Neuron (in vitro differentiated cells): ENCODE measurements at regions not wholly inside any gene's neighbourhood (a gene's known extent, or its start where the extent isn't known, plus 50 kb on each side); places are given as distances from the start of the nearest gene placed in this dataset.

Source experiments
- H2AFZ ChIP-seq: one replicate; pipeline ENCODE4 v1.6.1; 2013; ENCODE audit warnings: low read depth, mild to moderate bottlenecking, inconsistent platforms, low read length, moderate library complexity
- H3K27me3 ChIP-seq: one replicate; pipeline ENCODE4 v1.6.1; 2013; ENCODE audit warnings: low read length; ENCODE audit not compliant: insufficient read depth
- H3K36me3 ChIP-seq: one replicate; pipeline ENCODE4 v1.6.1; 2013; ENCODE audit warnings: low read length; ENCODE audit not compliant: insufficient read depth
- H3K4me1 ChIP-seq: one replicate; pipeline ENCODE4 v1.6.1; 2013; ENCODE audit warnings: low read length; ENCODE audit not compliant: insufficient read depth
- H3K4me3 ChIP-seq: 2 replicates; pipeline ENCODE4 v1.5.1; 2013; ENCODE audit warnings: mild to moderate bottlenecking, low read length, moderate library complexity
- H3K9me3 ChIP-seq: one replicate; pipeline ENCODE4 v1.6.1; 2013; ENCODE audit warnings: low read length

DNA sequence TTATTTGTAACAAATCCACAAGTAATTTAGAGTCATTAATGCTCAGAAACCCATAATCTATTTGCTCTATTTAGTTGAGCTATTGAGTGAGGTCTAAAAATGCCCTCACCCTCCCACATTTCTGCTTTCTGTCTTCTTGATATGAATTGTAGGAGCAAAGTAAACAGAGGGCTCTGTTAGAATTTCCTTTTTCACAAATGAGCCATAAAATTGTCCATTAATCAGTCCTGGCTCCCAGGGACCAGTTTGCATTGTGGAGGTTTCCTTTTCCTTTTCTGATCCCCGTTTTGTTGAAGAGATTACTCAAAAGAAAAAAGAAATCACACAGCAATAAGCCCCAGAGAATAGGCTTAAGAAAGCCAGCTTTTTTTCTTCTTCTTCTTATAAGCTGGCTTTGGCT lies 476.7 kb downstream of the EPHA4 start:
- Histone ChIP-seq H3K27me3 (no peaks in the 10 kb centered on the region), H3K9me3 (no peaks in the 10 kb centered on the region), H3K4me3 (no peak overlapping the region), H2AFZ (no peak overlapping the region), H3K36me3 (no peaks in the 10 kb centered on the region), H3K4me1 (no peaks in the 10 kb centered on the region)

DNA sequence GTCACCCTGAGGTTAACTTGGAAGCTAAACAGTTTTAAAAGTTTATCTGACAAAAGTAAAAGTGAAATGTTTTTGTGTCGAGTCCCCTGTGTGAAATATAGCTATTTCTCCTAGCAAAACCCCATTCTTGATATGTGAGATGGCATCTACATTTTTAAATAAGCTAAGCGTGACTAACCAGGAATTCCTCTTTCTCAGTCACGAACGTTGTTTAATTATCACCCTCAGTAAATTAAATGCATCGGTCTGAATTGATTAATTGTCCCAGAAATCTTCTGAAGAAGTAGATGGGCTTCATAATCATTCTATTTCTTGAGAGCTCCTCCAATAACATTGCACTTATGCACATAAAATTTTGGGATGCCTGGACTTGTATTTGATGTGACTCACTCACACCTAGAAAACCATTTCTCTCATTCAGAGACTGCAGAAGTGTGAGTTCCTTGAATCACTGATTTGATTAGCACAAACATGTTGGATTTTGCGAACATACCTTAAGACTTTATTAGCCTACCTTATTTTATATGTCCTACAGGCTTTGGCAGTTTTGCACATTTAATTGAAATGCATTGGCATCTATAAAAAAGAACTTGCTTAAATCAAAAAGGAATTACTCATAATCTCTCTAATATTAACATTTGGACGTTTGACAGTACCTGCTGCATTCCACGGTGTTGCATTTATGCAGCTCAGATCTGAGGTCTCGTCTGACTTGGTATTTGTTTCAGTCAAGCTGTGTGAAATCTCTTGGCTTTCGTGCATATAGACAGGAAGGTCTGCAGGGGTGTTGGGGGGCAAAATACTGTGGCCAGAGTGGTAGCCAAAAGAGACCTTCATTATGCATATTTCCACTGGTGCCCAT lies 475.2 kb downstream of the EPHA4 start:
- no peaks in the 10 kb centered on the region for H3K9me3 ChIP-seq
- no peak overlapping the region for H3K4me3 ChIP-seq
- no peak overlapping the region for H2AFZ ChIP-seq
- no peaks in the 10 kb centered on the region for H3K4me1 ChIP-seq
- H3K27me3 ChIP-seq: no peaks in the 10 kb centered on the region
- H3K36me3 ChIP-seq: no peaks in the 10 kb centered on the region

DNA sequence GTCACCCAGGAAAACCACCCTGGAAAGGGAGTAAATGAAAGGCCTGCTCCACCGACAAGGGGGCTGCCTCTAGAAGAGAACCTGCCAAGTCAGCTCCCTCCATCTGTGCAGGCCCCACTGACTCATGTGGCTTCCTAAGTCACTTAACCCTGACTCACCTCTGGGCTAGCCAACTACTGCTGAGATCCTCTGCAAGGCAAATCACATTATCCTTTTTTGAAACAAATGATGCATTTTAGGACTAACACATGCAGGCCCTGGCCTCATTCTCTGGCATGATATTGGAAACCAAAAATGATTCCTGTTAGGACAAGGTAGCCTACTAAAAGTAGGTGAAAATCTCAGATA lies 474.6 kb downstream of the EPHA4 start:
- Histone ChIP-seq H3K9me3 (no peaks in the 10 kb centered on the region), H2AFZ (no peak overlapping the region), H3K4me1 (no peaks in the 10 kb centered on the region), H3K4me3 (no peak overlapping the region), H3K27me3 (no peaks in the 10 kb centered on the region), H3K36me3 (no peaks in the 10 kb centered on the region)

DNA sequence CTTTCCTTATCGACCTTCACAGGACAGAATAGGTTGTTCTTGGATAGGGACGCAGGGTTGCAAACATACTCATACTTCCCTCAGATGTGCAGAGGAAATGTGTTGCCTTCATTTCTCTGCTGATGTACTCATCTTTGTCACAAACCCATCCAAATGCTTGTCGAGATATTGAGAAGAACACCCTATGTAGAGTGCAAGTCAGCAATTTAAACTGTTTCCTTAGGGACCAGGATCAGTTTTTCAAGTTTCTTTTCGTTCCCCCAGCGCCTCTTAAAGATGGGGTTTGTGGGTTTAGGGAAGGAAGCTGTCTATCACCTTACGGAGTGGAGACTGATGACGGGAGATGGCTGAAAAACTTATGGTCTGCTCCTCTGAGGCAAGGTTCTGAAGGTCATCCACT lies 474.2 kb downstream of the EPHA4 start:
- H3K4me3 ChIP-seq: no peak overlapping the region
- H2AFZ ChIP-seq: no peak overlapping the region
- H3K36me3 ChIP-seq: no peaks in the 10 kb centered on the region

DNA sequence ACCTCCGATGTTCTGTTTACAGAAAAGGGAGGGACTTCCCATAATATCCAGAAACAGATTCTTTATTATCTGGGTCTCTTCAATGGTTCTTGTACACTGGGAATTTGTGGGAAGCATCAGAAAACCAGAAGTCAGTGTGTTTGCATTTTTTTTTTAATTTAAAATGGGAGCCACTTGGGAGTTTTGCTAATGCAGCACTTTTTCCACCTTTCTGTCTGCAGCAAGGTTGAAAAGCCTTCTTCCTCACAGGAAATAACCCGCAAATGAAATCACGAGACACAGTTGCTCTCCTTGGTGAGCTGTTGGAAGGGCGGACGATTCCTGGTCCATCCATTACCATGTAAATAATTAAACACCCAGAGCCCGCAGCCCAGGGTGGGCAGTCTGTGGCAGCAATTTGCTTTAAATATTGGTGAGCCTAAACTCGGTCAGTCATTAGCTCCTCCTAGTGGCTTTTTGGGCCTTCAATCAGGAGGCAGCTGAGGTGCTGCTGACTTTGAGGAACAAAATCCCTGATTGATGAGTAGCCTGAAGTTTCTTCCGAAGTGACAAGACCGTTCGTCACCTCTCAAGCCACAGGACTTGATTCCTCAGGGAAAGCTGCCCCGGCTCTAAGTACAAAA lies 471.5 kb downstream of the EPHA4 start:
- Histone ChIP-seq H3K4me1 (no peaks in the 10 kb centered on the region), H3K9me3 (no peaks in the 10 kb centered on the region), H3K4me3 (no peak overlapping the region), H3K27me3 (no peaks in the 10 kb centered on the region), H3K36me3 (no peaks in the 10 kb centered on the region), H2AFZ (no peak overlapping the region)

More for the DNA sequence above, 474.2 kb downstream of the EPHA4 start:
- Histone ChIP-seq H3K4me1 (no peaks in the 10 kb centered on the region), H3K27me3 (no peaks in the 10 kb centered on the region), H3K9me3 (no peaks in the 10 kb centered on the region)

GRCh38 chr2:221102896-221103688 lies 469.0 kb downstream of the EPHA4 start:
- H3K36me3 ChIP-seq: no peaks in the 10 kb centered on the region
- H3K4me3 ChIP-seq: no peak overlapping the region
- H2AFZ ChIP-seq: no peak overlapping the region
- no peaks in the 10 kb centered on the region for H3K4me1 ChIP-seq
- H3K9me3 ChIP-seq: no peaks in the 10 kb centered on the region
- H3K27me3 ChIP-seq: no peaks in the 10 kb centered on the region

DNA sequence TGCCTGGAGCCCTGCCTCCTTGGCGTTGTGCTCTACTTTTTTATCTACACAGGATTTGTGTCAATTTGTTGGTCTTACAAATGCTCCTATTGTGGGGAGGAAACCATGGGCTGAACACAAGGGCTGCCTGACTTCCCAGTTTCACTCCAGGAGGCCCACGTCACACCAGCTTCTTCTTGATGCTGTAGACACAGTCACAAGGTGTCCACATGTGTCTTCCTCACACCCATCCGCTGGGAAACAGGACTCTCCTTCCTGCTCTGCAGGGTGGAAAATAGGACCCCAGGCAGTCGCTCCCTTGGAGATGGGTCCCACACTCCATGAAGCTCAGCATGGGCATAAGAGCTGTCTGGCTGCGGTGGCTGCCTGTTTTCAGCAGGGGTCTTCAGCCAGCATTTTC lies 468.2 kb downstream of the EPHA4 start:
- H3K9me3 ChIP-seq: no peaks in the 10 kb centered on the region
- H3K4me1 ChIP-seq: no peaks in the 10 kb centered on the region
- no peak overlapping the region for H2AFZ ChIP-seq
- no peaks in the 10 kb centered on the region for H3K27me3 ChIP-seq
- no peaks in the 10 kb centered on the region for H3K36me3 ChIP-seq
- H3K4me3 ChIP-seq: no peak overlapping the region

DNA sequence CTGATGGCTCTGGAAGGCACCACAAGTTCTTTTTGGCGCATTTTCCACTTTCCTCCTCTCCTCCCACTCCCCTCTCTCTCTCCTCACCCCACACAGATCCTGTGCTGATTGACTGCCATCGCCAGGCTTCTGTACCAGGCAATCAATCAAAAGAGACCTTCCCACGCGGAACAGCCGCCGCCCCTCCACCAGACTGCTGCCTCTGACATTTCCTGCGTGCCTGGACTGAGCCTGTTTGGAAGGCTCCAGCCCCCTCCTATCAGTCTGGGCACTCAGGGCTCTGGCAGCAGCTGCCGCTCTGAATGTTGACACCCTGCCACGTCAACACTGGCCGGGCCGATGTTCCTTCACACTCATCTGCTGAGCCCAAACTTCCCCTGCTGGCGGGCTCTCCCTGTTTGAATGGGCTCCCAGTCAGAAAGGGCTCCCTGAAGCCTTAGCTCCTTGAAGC lies 467.7 kb downstream of the EPHA4 start:
- Histone ChIP-seq H3K36me3 (no peaks in the 10 kb centered on the region), H2AFZ (no peak overlapping the region), H3K9me3 (no peaks in the 10 kb centered on the region), H3K4me3 (no peak overlapping the region), H3K27me3 (no peaks in the 10 kb centered on the region), H3K4me1 (no peaks in the 10 kb centered on the region)

- Histone ChIP-seq H3K27me3 (no peaks in the 10 kb centered on the region), H3K4me1 (no peaks in the 10 kb centered on the region), H3K9me3 (no peaks in the 10 kb centered on the region), H3K4me3 (no peak overlapping the region), H2AFZ (no peak overlapping the region), H3K36me3 (no peaks in the 10 kb centered on the region)
Observed at GRCh38 chr2:221106241-221106640, 465.9 kb downstream of the EPHA4 start.

DNA sequence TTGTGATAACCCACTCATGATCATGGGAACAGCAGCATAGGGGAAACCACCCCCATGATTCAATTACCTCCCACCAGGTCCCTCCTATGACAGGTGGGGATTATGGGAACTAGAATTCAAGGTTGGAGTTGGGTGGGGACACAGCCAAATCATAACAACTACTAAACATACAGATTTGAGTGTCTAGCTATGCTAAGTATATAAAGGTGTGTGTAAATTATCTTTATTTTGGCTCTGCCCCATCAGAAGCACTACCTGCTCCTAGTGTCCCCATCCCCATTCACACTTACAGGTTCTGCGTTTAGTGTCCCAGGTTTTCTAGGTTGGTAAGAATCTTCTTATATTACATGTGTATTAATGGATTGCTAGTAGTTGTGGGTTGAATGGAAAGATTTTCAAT lies 464.7 kb downstream of the EPHA4 start:
- Histone ChIP-seq H3K4me1 (no peaks in the 10 kb centered on the region), H3K36me3 (no peaks in the 10 kb centered on the region), H3K9me3 (no peaks in the 10 kb centered on the region), H3K27me3 (peaks cover 4% of the 10 kb centered on the region), H2AFZ (no peak overlapping the region), H3K4me3 (no peak overlapping the region)

GRCh38 chr2:221109552-221109951 lies 462.6 kb downstream of the EPHA4 start:
- Histone ChIP-seq H2AFZ (no peak overlapping the region), H3K9me3 (no peaks in the 10 kb centered on the region), H3K27me3 (peaks cover 4% of the 10 kb centered on the region), H3K4me1 (no peaks in the 10 kb centered on the region), H3K4me3 (no peak overlapping the region), H3K36me3 (no peaks in the 10 kb centered on the region)

- Histone ChIP-seq H3K4me3 (no peak overlapping the region), H3K27me3 (peaks cover 4% of the 10 kb centered on the region), H3K36me3 (no peaks in the 10 kb centered on the region), H2AFZ (no peak overlapping the region), H3K9me3 (no peaks in the 10 kb centered on the region), H3K4me1 (no peaks in the 10 kb centered on the region)
Observed at GRCh38 chr2:221111739-221112138, 460.4 kb downstream of the EPHA4 start.

- no peak overlapping the region for H3K4me3 ChIP-seq
Observed at GRCh38 chr2:221112744-221113143, 459.4 kb downstream of the EPHA4 start.

More at GRCh38 chr2:221112744-221113143, 459.4 kb downstream of the EPHA4 start:
- Histone ChIP-seq H3K36me3 (no peaks in the 10 kb centered on the region), H3K27me3 (peaks cover 4% of the 10 kb centered on the region), H3K9me3 (no peaks in the 10 kb centered on the region), H3K4me1 (no peaks in the 10 kb centered on the region), H2AFZ (no peak overlapping the region)
